H1 (cell line): ENCODE measurements at regions not wholly inside any gene's neighbourhood (a gene's known extent, or its start where the extent isn't known, plus 50 kb on each side); places are given as distances from the start of the nearest gene placed in this dataset.

Experiments
- ATF3 ChIP-seq: IDR thresholded peaks from 2 replicates; pipeline ENCODE4 v1.6.1; 2011; ENCODE audit warnings: low read depth, mild to moderate bottlenecking, low read length; ENCODE audit not compliant: insufficient read depth
- CTCF ChIP-seq, 3 experiments: IDR thresholded peaks; 1 replicate in 2 of 3; 2 replicates in 1 of 3; pipeline versions ENCODE4 v1.5.1 to v1.6.1; 2011; ENCODE audit warnings: low read length in 3 of 3, mild to moderate bottlenecking in 3 of 3, inconsistent platforms in 2 of 3, low read depth in 1 of 3, moderate library complexity in 1 of 3; ENCODE audit not compliant: insufficient read depth in 1 of 3; ENCODE audit errors: control extremely low read depth in 1 of 3
- EP300 ChIP-seq, 2 experiments: IDR thresholded peaks; 1 replicate in 1 of 2; 2 replicates in 1 of 2; pipeline ENCODE4 v1.6.1; 2011 to 2012; ENCODE audit warnings: low read depth in 2 of 2, low read length in 2 of 2, mild to moderate bottlenecking in 2 of 2, borderline replicate concordance in 1 of 2, inconsistent platforms in 1 of 2, moderate library complexity in 1 of 2
- EZH2 ChIP-seq: fragments of 200-600 bp; sonication (generic); IDR thresholded peaks from 2 replicates; pipeline ENCODE4 v1.7.1; 2012; ENCODE audit warnings: low read depth, mild to moderate bottlenecking, moderate library complexity, low read length, inconsistent platforms; ENCODE audit not compliant: severe bottlenecking
- JUND ChIP-seq: IDR thresholded peaks from 2 replicates; pipeline ENCODE4 v1.6.1; 2011; ENCODE audit warnings: mild to moderate bottlenecking, improper control_type of control experiment, low read length
- MAX ChIP-seq: IDR thresholded peaks from 2 replicates; pipeline ENCODE4 v1.6.1; 2012; ENCODE audit warnings: inconsistent platforms
- POLR2A ChIP-seq, 2 experiments: IDR thresholded peaks; 1 replicate in 1 of 2; 2 replicates in 1 of 2; pipeline ENCODE4 v1.6.1; 2011; ENCODE audit warnings: low read depth in 2 of 2, low read length in 2 of 2, mild to moderate bottlenecking in 2 of 2; ENCODE audit errors: control extremely low read depth in 1 of 2
- RAD21 ChIP-seq, 2 experiments: IDR thresholded peaks in 1 of 2; conservative IDR thresholded peaks in 1 of 2; 2 replicates each; pipeline ENCODE4 v1.6.1; 2011; ENCODE audit warnings: low read depth in 2 of 2, low read length in 2 of 2, improper control_type of control experiment in 1 of 2, inconsistent platforms in 1 of 2, mild to moderate bottlenecking in 1 of 2, moderate library complexity in 1 of 2
- RBBP5 ChIP-seq: IDR thresholded peaks from 2 replicates; pipeline ENCODE4 v1.7.1; 2012; ENCODE audit warnings: low read depth, mild to moderate bottlenecking, inconsistent platforms, low read length, moderate library complexity, borderline replicate concordance
- SP4 ChIP-seq: IDR thresholded peaks from 2 replicates; pipeline ENCODE4 v1.6.1; 2012; ENCODE audit warnings: low read length, inconsistent platforms
- TAF1 ChIP-seq: IDR thresholded peaks from 2 replicates; pipeline ENCODE4 v1.6.1; 2011; ENCODE audit warnings: mild to moderate bottlenecking, low read depth, low read length
- ZNF274 ChIP-seq: IDR thresholded peaks from 2 replicates; pipeline ENCODE4 v1.7.0; 2012; ENCODE audit warnings: low read length, borderline replicate concordance; ENCODE audit errors: extremely low read depth

GRCh38 chr12:44947163-44947562, 71.0 kb upstream of the NELL2 start:
- no peak for TF ChIP-seq RBBP5
- TF ChIP-seq CTCF (IDR thresholded peaks at IDR 0.05; ENCODE audit: control extremely low read depth in 1 of 3, insufficient read depth in 1 of 3, low read depth in 1 of 3, low read length in 3 of 3) = no peak
- no peak for TF ChIP-seq POLR2A (IDR thresholded peaks at IDR 0.05; ENCODE audit: control extremely low read depth in 1 of 2, low read depth in 2 of 2, low read length in 2 of 2)
- no peak for TF ChIP-seq ATF3
- TF ChIP-seq JUND = no peak
- TF ChIP-seq EZH2 = no peak
- no peak for TF ChIP-seq RAD21 (IDR thresholded peaks at IDR 0.05 in 1 of 2, conservative IDR thresholded peaks at IDR 0.05 in 1 of 2; ENCODE audit: low read depth in 2 of 2, low read length in 2 of 2)
- no peak for TF ChIP-seq MAX
- TF ChIP-seq TAF1 = no peak
- TF ChIP-seq ZNF274 = no peak
- TF ChIP-seq SP4 = no peak
- no peak for TF ChIP-seq EP300 (IDR thresholded peaks at IDR 0.05; ENCODE audit: borderline replicate concordance in 1 of 2, low read depth in 2 of 2, low read length in 2 of 2)
